CD4-positive, alpha-beta T cell treated with Interferon alpha-2 for 1 hour (primary cell): ENCODE measurements at regions not wholly inside any gene's neighbourhood (a gene's known extent, or its start where the extent isn't known, plus 50 kb on each side); places are given as distances from the start of the nearest gene placed in this dataset.
"Not testable (repeated sequence)": the region's sequence is repeated elsewhere in the genome, so short reads cannot be mapped to it uniquely, and the experiment has no call there.

ENCODE experiments used
- DNase-seq, 2 donors: peaks; one replicate each; pipeline ENCODE4 v3.0.0-alpha.2; 2020 to 2022

GRCh38 chr10:57119684-57120083, 758.6 kb upstream of the ZWINT start:
- DNase-seq, result no peak

DNA sequence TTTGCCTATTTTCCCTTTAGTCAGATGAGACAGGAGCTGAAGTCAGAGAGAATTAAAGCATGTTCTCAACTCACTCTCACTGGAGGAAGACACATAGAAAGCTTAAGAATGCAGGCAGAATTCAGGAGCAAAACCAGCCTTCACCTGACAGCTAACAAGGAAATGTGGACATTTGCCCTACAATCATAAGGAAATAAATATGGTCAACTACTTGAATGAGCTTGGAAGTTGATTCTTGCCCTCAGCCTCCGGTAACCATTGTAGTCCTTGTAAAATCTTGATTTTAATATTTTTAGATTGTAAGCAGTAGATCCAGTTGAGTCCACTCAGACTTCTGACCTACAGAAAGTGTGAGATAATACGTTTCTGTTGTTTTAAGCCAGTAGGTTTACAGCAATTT, 752.5 kb upstream of the ZWINT start:
- DNase-seq, result no peak

DNA sequence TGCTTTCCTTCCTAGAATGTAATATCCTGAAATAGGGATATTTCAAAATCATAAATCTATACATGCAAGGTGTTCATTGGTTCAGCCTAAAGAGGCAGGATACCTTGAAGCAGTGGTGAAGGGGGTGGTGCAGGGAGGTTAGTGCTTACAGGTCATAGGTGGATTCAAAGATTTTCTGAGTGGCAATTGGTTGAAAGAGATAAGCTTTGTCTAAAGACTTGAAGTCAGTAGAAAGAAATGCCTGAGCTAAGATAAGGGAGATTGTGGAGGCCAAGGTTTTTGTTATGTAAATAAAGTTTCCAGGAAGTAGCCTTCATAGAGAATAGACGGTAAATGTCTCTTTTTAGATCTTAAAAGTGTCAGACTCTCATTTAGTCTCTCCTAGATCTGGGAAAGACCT, 741.2 kb upstream of the ZWINT start:
- no peak for DNase-seq

GRCh38 chr10:57098146-57098545, 737.1 kb upstream of the ZWINT start:
- no peak for DNase-seq

GRCh38 chr10:57096044-57096443, 735.0 kb upstream of the ZWINT start:
- DNase-seq, result no peak

DNA sequence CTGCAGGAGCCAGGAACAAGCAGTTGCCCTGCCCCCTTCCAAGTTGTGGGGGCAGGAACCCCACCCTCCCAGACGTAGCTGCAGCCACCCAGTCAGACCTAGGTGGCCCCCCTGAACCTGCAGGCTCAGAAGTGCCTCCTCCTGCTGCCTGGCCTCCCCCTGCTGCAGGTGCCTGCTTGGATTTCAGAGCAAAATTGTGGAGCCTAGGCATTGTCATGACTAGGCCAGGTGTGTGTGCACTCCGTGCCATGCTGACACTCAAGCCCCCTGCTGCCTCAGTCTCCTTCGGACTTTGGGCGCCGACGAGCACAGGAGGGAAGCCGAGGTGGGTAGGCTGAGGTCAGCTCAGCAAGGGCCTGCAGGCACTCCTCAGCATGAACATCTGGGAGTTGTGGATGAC, 733.9 kb upstream of the ZWINT start:
- no peak for DNase-seq

DNA sequence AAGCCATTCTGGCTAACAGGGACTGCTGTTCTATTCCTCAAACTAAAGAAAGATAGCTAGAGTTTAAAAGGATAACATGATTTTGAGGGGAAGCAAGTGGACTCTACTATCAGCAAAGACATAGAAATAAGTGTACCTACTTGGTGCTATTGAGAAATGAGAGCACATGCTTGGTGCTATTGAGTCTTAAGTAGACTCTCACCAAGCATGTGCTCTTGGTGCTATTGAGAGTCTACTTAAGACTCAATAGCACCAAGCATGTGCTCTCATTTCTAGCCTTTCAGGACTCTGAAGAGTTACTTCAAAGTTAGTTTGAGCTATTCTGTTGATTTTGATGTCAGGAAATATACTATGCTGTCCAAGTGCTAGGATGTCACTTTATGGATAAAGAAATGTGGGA, 733.0 kb upstream of the ZWINT start:
- DNase-seq, result no peak

DNA sequence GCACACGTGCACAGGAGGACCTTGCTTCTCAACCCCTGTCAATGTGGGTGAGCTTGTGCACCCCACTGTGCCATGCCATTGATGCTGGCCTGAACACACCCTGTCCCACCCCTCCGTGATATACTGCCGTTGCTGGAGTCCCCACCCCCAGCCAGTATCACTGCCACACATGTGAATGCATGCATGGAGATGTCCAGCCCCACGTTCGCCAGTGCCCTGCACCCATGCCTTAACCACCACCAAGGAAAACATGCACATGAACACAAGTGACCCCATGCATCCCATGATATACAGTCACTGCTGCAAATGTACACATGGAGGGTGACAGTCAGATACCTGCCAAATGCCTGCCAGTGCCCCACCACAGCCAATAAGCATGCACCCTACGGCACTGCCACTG, 692.5 kb upstream of the ZWINT start:
- no peak for DNase-seq

- DNase-seq, result no peak
Measured at GRCh38 chr10:57049096-57049495, 688.0 kb upstream of the ZWINT start.

DNA sequence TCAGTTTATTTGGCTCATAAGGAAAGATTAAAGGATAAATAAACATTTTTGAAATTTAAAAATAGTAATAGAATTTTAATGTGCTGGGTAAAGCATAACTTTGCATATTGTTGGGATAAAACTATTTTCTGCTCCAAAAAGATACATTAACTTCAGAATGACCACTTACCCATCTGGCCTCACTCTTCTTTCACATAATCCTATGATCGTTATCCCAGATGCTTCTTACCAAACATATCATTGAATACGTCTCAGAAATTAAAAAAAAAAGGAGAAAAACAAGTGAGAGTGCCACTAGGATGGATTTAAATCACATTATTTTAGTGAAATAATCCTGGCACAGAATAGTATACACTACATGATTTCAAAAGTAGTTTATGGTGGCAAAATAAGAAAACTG, 677.5 kb upstream of the ZWINT start:
- no peak for DNase-seq

- DNase-seq, result no peak
Measured at GRCh38 chr10:57035310-57035709, 674.3 kb upstream of the ZWINT start.

DNA sequence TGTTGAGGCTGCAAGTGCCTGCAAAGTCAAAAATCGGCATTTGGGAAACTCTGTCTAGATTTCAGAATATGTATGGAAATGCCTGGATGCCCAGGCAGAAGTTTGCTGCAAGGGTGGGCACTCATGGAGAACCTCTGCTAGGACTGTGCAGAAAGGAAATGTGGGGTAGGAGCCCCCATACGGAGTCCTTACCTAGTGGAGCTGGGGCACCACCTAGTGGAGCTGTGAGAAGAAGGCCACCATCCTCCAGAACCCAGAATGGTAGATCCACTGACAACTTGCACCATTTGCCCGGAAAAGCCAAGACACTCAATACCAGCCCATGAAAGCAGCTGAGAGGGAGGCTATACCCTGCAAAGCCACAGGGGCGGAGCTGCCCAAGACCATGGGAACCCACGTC, 671.2 kb upstream of the ZWINT start:
- DNase-seq, result not testable (repeated sequence)

GRCh38 chr10:57031346-57031745, 670.3 kb upstream of the ZWINT start:
- DNase-seq, result no peak

DNA sequence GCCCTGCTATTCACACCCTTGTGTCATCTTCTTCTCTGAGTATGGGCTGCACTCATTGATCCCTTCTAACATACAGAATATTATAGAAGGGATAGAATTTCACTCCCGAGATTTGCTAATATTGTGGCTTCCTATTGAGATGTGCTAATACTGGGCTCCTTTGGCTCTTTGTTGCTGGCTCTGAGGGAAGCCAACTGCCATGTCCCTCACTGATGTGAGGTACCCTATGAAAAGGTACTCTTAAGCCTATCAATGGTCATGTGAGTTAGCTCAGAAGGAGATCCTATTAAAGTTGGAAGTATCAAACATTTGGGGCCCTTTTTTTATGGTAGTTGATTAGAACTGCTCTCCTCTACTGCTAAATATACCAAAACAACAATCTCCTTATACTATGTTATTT, 665.2 kb upstream of the ZWINT start:
- no peak for DNase-seq

GRCh38 chr10:57023626-57024025, 662.6 kb upstream of the ZWINT start:
- no peak for DNase-seq

- DNase-seq, result no peak
Measured at GRCh38 chr10:57018452-57018851, 657.4 kb upstream of the ZWINT start.

GRCh38 chr10:57017356-57018037, 656.4 kb upstream of the ZWINT start:
- DNase-seq, result no peak

DNA sequence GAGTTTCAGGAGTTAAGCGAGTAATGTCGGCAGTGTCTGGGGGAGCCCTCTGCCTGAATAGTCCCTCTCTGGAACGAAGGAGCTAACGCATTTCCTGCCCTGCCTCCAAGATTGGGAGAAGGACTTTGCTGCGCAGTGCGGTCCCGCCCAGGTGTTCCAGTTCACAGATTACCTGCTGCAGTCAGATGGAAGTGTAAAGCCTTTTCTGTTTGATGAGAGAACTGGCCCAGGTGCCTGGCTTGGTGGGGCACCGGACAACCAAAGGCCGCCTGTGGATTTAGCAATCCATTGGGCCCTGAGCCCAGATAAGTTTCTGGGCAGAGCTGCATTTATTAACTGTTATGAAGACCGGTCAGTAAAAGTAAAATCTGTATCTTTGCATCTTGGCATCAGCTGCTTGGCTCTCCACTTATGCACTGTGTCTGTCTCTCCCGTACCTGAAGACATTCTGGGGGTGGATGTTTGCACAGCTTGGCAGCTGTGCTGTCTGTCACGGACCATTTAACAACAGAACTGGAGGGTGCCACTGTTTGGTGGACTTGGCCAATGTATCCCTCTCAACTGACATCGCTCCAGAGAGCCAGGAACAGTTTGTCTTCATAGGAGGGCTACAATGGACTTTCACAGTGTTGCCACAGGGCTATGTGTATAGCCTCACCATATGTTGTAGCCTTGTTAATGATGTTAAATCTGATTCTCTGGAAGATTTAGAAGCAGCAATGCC, 654.7 kb upstream of the ZWINT start:
- no peak for DNase-seq

DNA sequence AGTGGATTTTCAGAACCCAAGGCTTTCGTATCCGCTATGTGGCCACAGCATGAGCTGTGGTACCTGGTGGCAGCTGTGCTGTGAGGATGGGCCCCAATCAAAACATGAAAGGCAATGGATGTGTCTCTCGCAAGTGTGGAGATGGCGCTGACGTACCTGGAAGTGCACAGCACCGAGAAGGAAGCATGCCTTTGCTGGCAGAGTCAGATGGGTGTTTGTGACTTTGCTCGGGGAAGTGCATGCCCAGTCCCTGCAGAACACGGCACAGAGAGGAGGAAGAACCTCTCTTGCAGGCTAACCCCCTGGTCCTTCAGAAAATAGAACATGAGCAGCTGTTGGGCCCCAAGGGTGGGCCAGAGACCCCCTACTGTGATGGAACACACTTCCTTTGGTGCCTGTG, 654.1 kb upstream of the ZWINT start:
- no peak for DNase-seq

DNA sequence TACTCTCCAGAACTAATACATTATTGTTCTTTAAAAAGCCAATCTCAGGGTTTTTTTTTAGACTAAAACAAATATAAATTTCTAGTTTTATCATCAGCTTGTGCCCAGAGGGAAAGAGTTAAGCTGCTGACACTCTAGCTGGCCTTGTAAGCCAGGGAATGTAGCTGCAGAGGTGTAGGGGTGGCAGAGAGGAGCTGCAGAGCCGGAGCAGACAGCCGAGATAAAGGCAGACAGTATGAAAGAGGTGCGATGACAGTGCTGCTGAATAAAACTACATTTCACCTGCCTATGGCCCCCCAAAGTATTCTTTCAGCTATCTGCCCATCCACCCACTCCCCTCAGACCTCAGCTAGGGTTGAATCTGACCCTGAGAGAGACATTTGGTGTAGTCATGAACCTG, 653.7 kb upstream of the ZWINT start:
- DNase-seq, result no peak

- DNase-seq, result no peak
Measured at GRCh38 chr10:57008189-57008588, 647.1 kb upstream of the ZWINT start.

- DNase-seq, result no peak
Measured at GRCh38 chr10:56991591-56992069, 630.6 kb upstream of the ZWINT start.

DNA sequence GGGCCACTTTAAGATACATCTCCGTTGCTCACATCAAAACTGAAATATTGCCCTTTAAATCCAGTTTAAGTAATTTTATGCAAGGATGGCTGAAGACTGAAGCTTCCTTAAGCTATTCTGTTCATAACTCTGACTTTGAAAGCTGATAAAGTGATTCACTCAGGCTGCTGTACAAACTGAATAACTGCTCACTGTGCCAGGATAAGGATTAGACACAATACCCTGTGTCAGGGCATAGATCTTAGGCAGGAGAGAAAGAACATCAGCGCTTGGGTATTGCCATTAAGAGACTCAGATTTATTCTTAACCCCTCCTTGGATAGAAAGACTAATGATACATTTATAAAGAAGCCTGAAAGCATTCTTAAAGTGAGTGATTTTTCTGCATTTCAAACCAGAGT, 614.5 kb upstream of the ZWINT start:
- DNase-seq, result no peak

- DNase-seq, result no peak
Measured at GRCh38 chr10:56973766-56974165, 612.7 kb upstream of the ZWINT start.
